ENCODE measurements at regions not wholly inside any gene's neighbourhood (a gene's known extent, or its start where the extent isn't known, plus 50 kb on each side); places are given as distances from the start of the nearest gene placed in this dataset.

- H3K9me3 ChIP-seq (ENCODE audit: control insufficient read depth in 5 of 5, low read length in 5 of 5) = peaks cover 0 to 7% (median 3%) of the 10 kb centered on the region in 5 donors
- H3K4me3 ChIP-seq (ENCODE audit: low read depth in 1 of 5, low read length in 5 of 5) = no peak overlapping the region
- H3K9ac ChIP-seq (ENCODE audit: low read length in 5 of 5) = no peak overlapping the region
- no peaks in the 10 kb centered on the region for H3K36me3 ChIP-seq (ENCODE audit: control insufficient read depth in 5 of 5, insufficient read depth in 5 of 5, low read length in 5 of 5)
- H3K27ac ChIP-seq (ENCODE audit: low read depth, low read length) = no peak overlapping the region
- H3K4me1 ChIP-seq (ENCODE audit: control insufficient read depth in 5 of 5, insufficient read depth in 5 of 5, low read length in 5 of 5) = no peaks in the 10 kb centered on the region
- no peaks in the 10 kb centered on the region for H3K27me3 ChIP-seq (ENCODE audit: control insufficient read depth in 5 of 5, insufficient read depth in 4 of 5, low read length in 5 of 5)
Measured at GRCh38 chr14:84584511-84584910, 945.4 kb upstream of the FLRT2 start.

GRCh38 chr14:84591827-84592445 is 938.0 kb upstream of the FLRT2 start:
- Histone ChIP-seq H3K36me3 (ENCODE audit: control insufficient read depth in 5 of 5, insufficient read depth in 5 of 5, low read length in 5 of 5) (no peaks in the 10 kb centered on the region), H3K27ac (ENCODE audit: low read depth, low read length) (no peak overlapping the region), H3K27me3 (ENCODE audit: control insufficient read depth in 5 of 5, insufficient read depth in 4 of 5, low read length in 5 of 5) (no peaks in the 10 kb centered on the region), H3K4me1 (ENCODE audit: control insufficient read depth in 5 of 5, insufficient read depth in 5 of 5, low read length in 5 of 5) (no peaks in the 10 kb centered on the region), H3K9me3 (ENCODE audit: control insufficient read depth in 5 of 5, low read length in 5 of 5) (peaks cover 0 to 5% (median 0%) of the 10 kb centered on the region in 5 donors), H3K9ac (ENCODE audit: low read length in 5 of 5) (no peak overlapping the region), H3K4me3 (ENCODE audit: low read depth in 1 of 5, low read length in 5 of 5) (no peak overlapping the region)

- Histone ChIP-seq H3K9me3 (ENCODE audit: control insufficient read depth in 5 of 5, low read length in 5 of 5) (no peaks in the 10 kb centered on the region), H3K4me3 (ENCODE audit: low read depth in 1 of 5, low read length in 5 of 5) (no peak overlapping the region), H3K27me3 (ENCODE audit: control insufficient read depth in 5 of 5, insufficient read depth in 4 of 5, low read length in 5 of 5) (no peaks in the 10 kb centered on the region), H3K9ac (ENCODE audit: low read length in 5 of 5) (no peak overlapping the region), H3K27ac (ENCODE audit: low read depth, low read length) (no peak overlapping the region), H3K36me3 (ENCODE audit: control insufficient read depth in 5 of 5, insufficient read depth in 5 of 5, low read length in 5 of 5) (no peaks in the 10 kb centered on the region), H3K4me1 (ENCODE audit: control insufficient read depth in 5 of 5, insufficient read depth in 5 of 5, low read length in 5 of 5) (no peaks in the 10 kb centered on the region)
Measured at GRCh38 chr14:84592770-84593169, 937.2 kb upstream of the FLRT2 start.

GRCh38 chr14:84610086-84610485 is 919.9 kb upstream of the FLRT2 start:
- Histone ChIP-seq H3K9ac (ENCODE audit: low read length in 5 of 5) (no peak overlapping the region), H3K9me3 (ENCODE audit: control insufficient read depth in 5 of 5, low read length in 5 of 5) (no peaks in the 10 kb centered on the region), H3K4me3 (ENCODE audit: low read depth in 1 of 5, low read length in 5 of 5) (no peak overlapping the region), H3K27me3 (ENCODE audit: control insufficient read depth in 5 of 5, insufficient read depth in 4 of 5, low read length in 5 of 5) (no peaks in the 10 kb centered on the region), H3K27ac (ENCODE audit: low read depth, low read length) (no peak overlapping the region), H3K36me3 (ENCODE audit: control insufficient read depth in 5 of 5, insufficient read depth in 5 of 5, low read length in 5 of 5) (no peaks in the 10 kb centered on the region), H3K4me1 (ENCODE audit: control insufficient read depth in 5 of 5, insufficient read depth in 5 of 5, low read length in 5 of 5) (no peaks in the 10 kb centered on the region)

- Histone ChIP-seq H3K9me3 (ENCODE audit: control insufficient read depth in 5 of 5, low read length in 5 of 5) (peaks cover 0 to 2% (median 0%) of the 10 kb centered on the region in 5 donors), H3K4me1 (ENCODE audit: control insufficient read depth in 5 of 5, insufficient read depth in 5 of 5, low read length in 5 of 5) (no peaks in the 10 kb centered on the region), H3K27me3 (ENCODE audit: control insufficient read depth in 5 of 5, insufficient read depth in 4 of 5, low read length in 5 of 5) (no peaks in the 10 kb centered on the region), H3K27ac (ENCODE audit: low read depth, low read length) (no peak overlapping the region), H3K4me3 (ENCODE audit: low read depth in 1 of 5, low read length in 5 of 5) (no peak overlapping the region), H3K36me3 (ENCODE audit: control insufficient read depth in 5 of 5, insufficient read depth in 5 of 5, low read length in 5 of 5) (no peaks in the 10 kb centered on the region), H3K9ac (ENCODE audit: low read length in 5 of 5) (no peak overlapping the region)
Measured at GRCh38 chr14:84622357-84622756, 907.6 kb upstream of the FLRT2 start.

- H3K27ac ChIP-seq (ENCODE audit: low read depth, low read length) = no peak overlapping the region
- no peak overlapping the region for H3K4me3 ChIP-seq (ENCODE audit: low read depth in 1 of 5, low read length in 5 of 5)
- H3K9me3 ChIP-seq (ENCODE audit: control insufficient read depth in 5 of 5, low read length in 5 of 5) = no peaks in the 10 kb centered on the region
- no peak overlapping the region for H3K9ac ChIP-seq (ENCODE audit: low read length in 5 of 5)
- H3K27me3 ChIP-seq (ENCODE audit: control insufficient read depth in 5 of 5, insufficient read depth in 4 of 5, low read length in 5 of 5) = no peaks in the 10 kb centered on the region
- H3K36me3 ChIP-seq (ENCODE audit: control insufficient read depth in 5 of 5, insufficient read depth in 5 of 5, low read length in 5 of 5) = no peaks in the 10 kb centered on the region
- H3K4me1 ChIP-seq (ENCODE audit: control insufficient read depth in 5 of 5, insufficient read depth in 5 of 5, low read length in 5 of 5) = no peaks in the 10 kb centered on the region
Measured at GRCh38 chr14:84643446-84643845, 886.5 kb upstream of the FLRT2 start.

- no peak overlapping the region for H3K4me3 ChIP-seq (ENCODE audit: low read depth in 1 of 5, low read length in 5 of 5)
- H3K27me3 ChIP-seq (ENCODE audit: control insufficient read depth in 5 of 5, insufficient read depth in 4 of 5, low read length in 5 of 5) = no peaks in the 10 kb centered on the region
- H3K9me3 ChIP-seq (ENCODE audit: control insufficient read depth in 5 of 5, low read length in 5 of 5) = peaks cover 0 to 5% (median 0%) of the 10 kb centered on the region in 5 donors
- H3K27ac ChIP-seq (ENCODE audit: low read depth, low read length) = no peak overlapping the region
- H3K9ac ChIP-seq (ENCODE audit: low read length in 5 of 5) = no peak overlapping the region
- no peaks in the 10 kb centered on the region for H3K4me1 ChIP-seq (ENCODE audit: control insufficient read depth in 5 of 5, insufficient read depth in 5 of 5, low read length in 5 of 5)
- H3K36me3 ChIP-seq (ENCODE audit: control insufficient read depth in 5 of 5, insufficient read depth in 5 of 5, low read length in 5 of 5) = no peaks in the 10 kb centered on the region
Measured at GRCh38 chr14:84646786-84647500, 883.0 kb upstream of the FLRT2 start.

GRCh38 chr14:84655014-84655413 is 874.9 kb upstream of the FLRT2 start:
- Histone ChIP-seq H3K9me3 (ENCODE audit: control insufficient read depth in 5 of 5, low read length in 5 of 5) (peaks cover 0 to 5% (median 0%) of the 10 kb centered on the region in 5 donors), H3K4me3 (ENCODE audit: low read depth in 1 of 5, low read length in 5 of 5) (no peak overlapping the region), H3K27ac (ENCODE audit: low read depth, low read length) (no peak overlapping the region), H3K9ac (ENCODE audit: low read length in 5 of 5) (no peak overlapping the region), H3K27me3 (ENCODE audit: control insufficient read depth in 5 of 5, insufficient read depth in 4 of 5, low read length in 5 of 5) (no peaks in the 10 kb centered on the region), H3K4me1 (ENCODE audit: control insufficient read depth in 5 of 5, insufficient read depth in 5 of 5, low read length in 5 of 5) (no peaks in the 10 kb centered on the region), H3K36me3 (ENCODE audit: control insufficient read depth in 5 of 5, insufficient read depth in 5 of 5, low read length in 5 of 5) (no peaks in the 10 kb centered on the region)

- H3K4me1 ChIP-seq (ENCODE audit: control insufficient read depth in 5 of 5, insufficient read depth in 5 of 5, low read length in 5 of 5) = no peaks in the 10 kb centered on the region
- no peaks in the 10 kb centered on the region for H3K36me3 ChIP-seq (ENCODE audit: control insufficient read depth in 5 of 5, insufficient read depth in 5 of 5, low read length in 5 of 5)
- no peaks in the 10 kb centered on the region for H3K27me3 ChIP-seq (ENCODE audit: control insufficient read depth in 5 of 5, insufficient read depth in 4 of 5, low read length in 5 of 5)
- no peak overlapping the region for H3K4me3 ChIP-seq (ENCODE audit: low read depth in 1 of 5, low read length in 5 of 5)
- H3K9ac ChIP-seq (ENCODE audit: low read length in 5 of 5) = no peak overlapping the region
- H3K9me3 ChIP-seq (ENCODE audit: control insufficient read depth in 5 of 5, low read length in 5 of 5) = peaks cover 0 to 3% (median 0%) of the 10 kb centered on the region in 5 donors
- H3K27ac ChIP-seq (ENCODE audit: low read depth, low read length) = no peak overlapping the region
Measured at GRCh38 chr14:84657911-84658310, 872.0 kb upstream of the FLRT2 start.

- H3K9me3 ChIP-seq (ENCODE audit: control insufficient read depth in 5 of 5, low read length in 5 of 5) = peaks cover 0 to 4% (median 2%) of the 10 kb centered on the region in 5 donors
- H3K27me3 ChIP-seq (ENCODE audit: control insufficient read depth in 5 of 5, insufficient read depth in 4 of 5, low read length in 5 of 5) = no peaks in the 10 kb centered on the region
- no peak overlapping the region for H3K27ac ChIP-seq (ENCODE audit: low read depth, low read length)
- no peak overlapping the region for H3K4me3 ChIP-seq (ENCODE audit: low read depth in 1 of 5, low read length in 5 of 5)
- peaks cover 0 to 14% (median 0%) of the 10 kb centered on the region in 5 donors for H3K4me1 ChIP-seq (ENCODE audit: control insufficient read depth in 5 of 5, insufficient read depth in 5 of 5, low read length in 5 of 5)
- H3K36me3 ChIP-seq (ENCODE audit: control insufficient read depth in 5 of 5, insufficient read depth in 5 of 5, low read length in 5 of 5) = no peaks in the 10 kb centered on the region
- no peak overlapping the region for H3K9ac ChIP-seq (ENCODE audit: low read length in 5 of 5)
Measured at GRCh38 chr14:84670796-84671195, 859.1 kb upstream of the FLRT2 start.
